Smooth muscle cell (in vitro differentiated cells): ENCODE measurements at regions not wholly inside any gene's neighbourhood (a gene's known extent, or its start where the extent isn't known, plus 50 kb on each side); places are given as distances from the start of the nearest gene placed in this dataset.

Source experiments
- DNase-seq: peaks from one replicate; lab custom pipeline; 2025; ENCODE audit not compliant: unreplicated experiment; lab: John Stamatoyannopoulos, UW
- H2AFZ ChIP-seq: fragments of 200-600 bp; sonication (generic); 2 replicates; pipeline ENCODE4 v1.6.0; 2016; ENCODE audit warnings: antibody characterized with exemption, low read depth, mild to moderate bottlenecking
- H3F3A ChIP-seq: fragments of 200-600 bp; sonication (generic); 2 replicates; pipeline ENCODE4 v1.6.0; 2017; ENCODE audit warnings: antibody characterized with exemption, low read depth
- H3K27ac ChIP-seq: fragments of 200-600 bp; sonication (generic); 2 replicates; pipeline ENCODE4 v1.5.1; 2016; ENCODE audit warnings: low read depth, mild to moderate bottlenecking
- H3K27me3 ChIP-seq: fragments of 200-600 bp; sonication (generic); 2 replicates; pipeline ENCODE4 v1.6.1; 2016; ENCODE audit warnings: low read depth, mild to moderate bottlenecking
- H3K36me3 ChIP-seq: fragments of 200-600 bp; sonication (generic); 2 replicates; pipeline ENCODE4 v1.5.1; 2016; ENCODE audit warnings: low read depth
- H3K4me1 ChIP-seq: fragments of 200-600 bp; sonication (generic); 2 replicates; pipeline ENCODE4 v1.5.1; 2016; ENCODE audit warnings: low read depth
- H3K4me2 ChIP-seq: fragments of 200-600 bp; sonication (generic); 2 replicates; pipeline ENCODE4 v1.6.0; 2016; ENCODE audit warnings: mild to moderate bottlenecking
- H3K4me3 ChIP-seq: fragments of 200-600 bp; sonication (generic); 2 replicates; pipeline ENCODE4 v1.5.1; 2016; ENCODE audit warnings: mild to moderate bottlenecking
- H3K79me2 ChIP-seq: fragments of 200-600 bp; sonication (generic); 2 replicates; pipeline ENCODE4 v1.6.0; 2016; ENCODE audit warnings: low read depth, mild to moderate bottlenecking
- H3K9ac ChIP-seq: fragments of 200-600 bp; sonication (generic); 2 replicates; pipeline ENCODE4 v1.6.0; 2016; ENCODE audit warnings: low read depth
- H3K9me3 ChIP-seq: fragments of 200-600 bp; sonication (generic); replicated peaks from 2 replicates; pipeline ENCODE4 v1.5.1; 2016; ENCODE audit warnings: low read depth
- H4K20me1 ChIP-seq: fragments of 200-600 bp; sonication (generic); 2 replicates; pipeline ENCODE4 v1.6.0; 2016; ENCODE audit warnings: low read depth
- CTCF ChIP-seq: fragments of 200-600 bp; sonication (generic); IDR thresholded peaks from 2 replicates; pipeline ENCODE4 v1.5.1; 2017; ENCODE audit warnings: borderline replicate concordance, mild to moderate bottlenecking, antibody characterized with exemption; ENCODE audit not compliant: insufficient read depth, poor library complexity, severe bottlenecking
- WGBS: methylation state at CpG from one replicate; pipeline ENCODE4 v1.1.7; 2016; ENCODE audit warnings: low lambda C conversion rate; 5-methylcytosine and 5-hydroxymethylcytosine counted together

GRCh38 chr15:95417761-95418160 is 912.7 kb upstream of the NR2F2 start:
- Histone ChIP-seq H3K79me2 (no peaks in the 10 kb centered on the region), H3K36me3 (no peaks in the 10 kb centered on the region), H3K9ac (no peak overlapping the region), H3K4me2 (no peak overlapping the region), H3K4me3 (no peak overlapping the region), H3K27ac (no peak overlapping the region), H3K27me3 (no peaks in the 10 kb centered on the region), H3F3A (peaks cover 6% of the 10 kb centered on the region), H4K20me1 (no peaks in the 10 kb centered on the region), H3K4me1 (no peaks in the 10 kb centered on the region), H2AFZ (no peak overlapping the region), H3K9me3 (no peaks in the 10 kb centered on the region)
- 23% methylated on average over 3 of the region's 3 CpGs for WGBS
- no peak for DNase-seq
- TF ChIP-seq CTCF = no peak

- Histone ChIP-seq H3K4me3 (no peak overlapping the region), H3K9me3 (peaks cover 4% of the 10 kb centered on the region), H3K27me3 (no peaks in the 10 kb centered on the region), H2AFZ (no peak overlapping the region), H3K4me1 (no peaks in the 10 kb centered on the region), H3K27ac (no peak overlapping the region), H3K9ac (no peak overlapping the region), H3K4me2 (no peak overlapping the region), H3F3A (peaks cover under 1% of the 10 kb centered on the region), H3K79me2 (no peaks in the 10 kb centered on the region), H3K36me3 (no peaks in the 10 kb centered on the region), H4K20me1 (no peaks in the 10 kb centered on the region)
- DNase-seq = no peak
- 72% methylated on average over 3 of the region's 3 CpGs for WGBS
- TF ChIP-seq CTCF = no peak
Observed at GRCh38 chr15:95422255-95422654, 908.2 kb upstream of the NR2F2 start.

GRCh38 chr15:95425859-95426258 is 904.6 kb upstream of the NR2F2 start:
- peaks cover 4% of the 10 kb centered on the region for H3K9me3 ChIP-seq
- TF ChIP-seq CTCF = no peak
- H3F3A ChIP-seq = no peaks in the 10 kb centered on the region
- no peak overlapping the region for H3K27ac ChIP-seq
- WGBS = 96% methylated on average over 1 of the region's 1 CpG
- H3K4me1 ChIP-seq = no peaks in the 10 kb centered on the region
- no peaks in the 10 kb centered on the region for H4K20me1 ChIP-seq
- H3K4me2 ChIP-seq = no peak overlapping the region
- no peaks in the 10 kb centered on the region for H3K27me3 ChIP-seq
- no peaks in the 10 kb centered on the region for H3K36me3 ChIP-seq
- no peak overlapping the region for H3K4me3 ChIP-seq
- no peak overlapping the region for H3K9ac ChIP-seq
- H3K79me2 ChIP-seq = no peaks in the 10 kb centered on the region
- no peak for DNase-seq
- H2AFZ ChIP-seq = no peak overlapping the region

- H3F3A ChIP-seq = no peaks in the 10 kb centered on the region
- no peak for DNase-seq
- peak overlapping the region; percentile 8 for H3K27ac ChIP-seq
- no peaks in the 10 kb centered on the region for H4K20me1 ChIP-seq
- no peaks in the 10 kb centered on the region for H3K4me1 ChIP-seq
- H3K9me3 ChIP-seq = no peaks in the 10 kb centered on the region
- no peak overlapping the region for H3K4me2 ChIP-seq
- peak overlapping the region; percentile 52 for H2AFZ ChIP-seq
- WGBS = 13% methylated on average over 4 of the region's 4 CpGs
- no peak overlapping the region for H3K4me3 ChIP-seq
- no peaks in the 10 kb centered on the region for H3K36me3 ChIP-seq
- H3K9ac ChIP-seq = no peak overlapping the region
- no peaks in the 10 kb centered on the region for H3K79me2 ChIP-seq
- no peak for TF ChIP-seq CTCF
- no peaks in the 10 kb centered on the region for H3K27me3 ChIP-seq
Observed at GRCh38 chr15:95429345-95429744, 901.2 kb upstream of the NR2F2 start.
